ENCODE measurements at regions not wholly inside any gene's neighbourhood (a gene's known extent, or its start where the extent isn't known, plus 50 kb on each side); places are given as distances from the start of the nearest gene placed in this dataset.

GRCh38 chr16:17633181-17633951, 162.6 kb upstream of the XYLT1 start:
- no peak for TF ChIP-seq POLR2A (IDR thresholded peaks at IDR 0.05)
- TF ChIP-seq EP300 (IDR thresholded peaks at IDR 0.05) = no peak
- TF ChIP-seq POLR2AphosphoS5 (IDR thresholded peaks at IDR 0.05) = no peak

Measured in gastroesophageal sphincter (tissue), 2 donors.